Activated CD4-positive, alpha-beta T cell treated with anti-CD3 and anti-CD28 coated beads, Interleukin-2, amount 50 U/mL, for 16 hours (primary cell): ENCODE measurements at regions not wholly inside any gene's neighbourhood (a gene's known extent, or its start where the extent isn't known, plus 50 kb on each side); places are given as distances from the start of the nearest gene placed in this dataset.

Experiments used
- DNase-seq: peaks from one replicate; pipeline ENCODE4 v3.0.0-alpha.2; 2020

DNA sequence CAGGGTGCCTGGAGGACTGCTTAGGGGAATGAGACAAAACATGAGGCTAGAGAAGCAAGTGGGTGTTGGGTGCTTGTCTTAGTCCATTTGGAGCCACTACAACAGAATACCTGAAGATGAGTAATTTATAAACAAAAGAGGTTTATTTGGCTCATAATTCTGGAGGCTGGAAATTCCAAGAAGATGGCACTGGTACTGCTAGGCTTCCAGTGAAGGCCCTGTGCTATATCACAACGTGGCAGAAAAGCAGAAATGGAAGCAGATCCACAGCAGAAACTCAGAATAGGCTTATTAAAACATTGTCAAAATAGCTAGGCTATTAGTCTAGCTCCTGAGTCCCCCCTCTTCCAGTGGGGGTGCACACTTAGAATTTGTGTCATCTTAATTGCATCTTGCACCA, 701.7 kb downstream of the RWDD3 start:
- no peak for DNase-seq

- DNase-seq: no peak
Observed at GRCh38 chr1:95941121-95941798, 707.2 kb downstream of the RWDD3 start.

GRCh38 chr1:95948023-95948422, 714.0 kb downstream of the RWDD3 start:
- no peak for DNase-seq

DNA sequence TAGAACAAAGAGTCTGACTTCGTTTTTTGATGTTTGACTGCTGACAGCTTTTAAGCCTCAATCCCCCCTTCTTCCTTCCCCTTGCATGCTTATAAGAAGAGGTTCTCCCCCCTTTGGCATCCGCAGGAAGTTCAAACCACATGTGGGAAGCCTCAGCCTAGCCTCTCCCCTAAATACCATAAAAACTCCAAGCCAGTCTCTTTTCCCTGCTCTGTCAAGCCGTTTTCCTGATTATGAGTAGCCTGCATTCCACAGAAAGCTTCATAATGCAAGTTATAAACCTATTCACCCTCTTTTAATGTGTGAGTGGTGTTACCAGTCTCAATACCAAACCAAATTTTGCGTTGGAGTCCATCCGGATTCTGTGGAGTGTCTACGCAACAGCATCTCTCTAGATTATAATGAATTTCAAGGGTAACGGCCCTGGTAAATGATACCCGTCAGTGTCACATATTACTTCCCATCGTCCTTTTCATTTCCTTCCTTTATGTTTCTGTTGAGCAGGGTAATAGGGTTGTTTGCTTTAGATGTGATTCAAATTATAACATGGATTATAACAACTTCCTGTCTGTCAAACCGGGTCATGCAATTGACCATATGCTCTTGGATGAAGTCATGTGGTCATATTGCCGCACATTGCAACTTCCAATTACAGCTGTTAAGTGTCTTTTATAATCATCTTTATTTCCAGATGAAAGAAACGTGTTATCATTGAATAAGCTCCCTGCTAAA, 717.5 kb downstream of the RWDD3 start:
- DNase-seq: no peak

DNA sequence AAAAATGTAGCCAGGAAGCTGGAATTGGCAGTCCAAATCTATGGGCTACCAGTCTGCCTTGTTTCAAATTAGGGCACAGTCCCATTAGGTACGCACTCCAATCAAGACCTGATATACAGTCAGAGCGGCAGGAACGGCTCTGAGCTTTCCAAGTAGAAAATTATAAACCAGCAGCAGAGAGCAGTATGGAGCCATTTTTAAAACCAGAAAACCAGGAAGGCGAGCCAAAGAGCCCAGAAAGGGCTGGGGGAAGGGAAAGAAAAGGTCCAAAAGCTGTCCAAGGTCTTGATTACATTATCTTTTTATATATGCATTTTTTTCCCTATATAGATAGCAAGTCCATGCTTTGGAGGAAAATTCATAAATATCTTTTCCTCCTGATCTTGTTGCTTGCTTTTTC, 719.0 kb downstream of the RWDD3 start:
- no peak for DNase-seq

GRCh38 chr1:95954585-95954984, 720.6 kb downstream of the RWDD3 start:
- no peak for DNase-seq

- DNase-seq: no peak
Observed at GRCh38 chr1:95956215-95956614, 722.2 kb downstream of the RWDD3 start.

GRCh38 chr1:95957748-95958147, 723.7 kb downstream of the RWDD3 start:
- no peak for DNase-seq

GRCh38 chr1:95966866-95967265, 732.9 kb downstream of the RWDD3 start:
- no peak for DNase-seq

DNA sequence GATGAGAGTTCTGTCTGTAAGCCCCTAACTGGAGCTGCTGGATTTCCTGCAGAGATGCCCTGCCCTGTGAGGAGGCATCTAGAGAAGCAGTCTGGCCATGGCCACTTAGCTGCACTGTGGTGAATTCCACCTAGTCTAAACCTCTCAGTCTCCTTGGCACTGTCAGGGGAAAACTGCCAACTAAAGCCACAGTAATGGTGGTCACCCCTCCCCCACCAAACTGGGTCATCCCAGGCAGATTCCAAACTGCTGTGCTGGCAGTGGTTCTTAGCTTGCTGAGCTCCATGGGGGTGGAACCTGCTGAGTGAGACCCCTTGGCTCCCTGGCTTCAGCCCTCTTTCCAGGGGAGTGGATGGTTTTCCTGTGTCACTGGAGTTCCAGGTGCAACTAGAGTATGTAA, 740.6 kb downstream of the RWDD3 start:
- DNase-seq: no peak

DNA sequence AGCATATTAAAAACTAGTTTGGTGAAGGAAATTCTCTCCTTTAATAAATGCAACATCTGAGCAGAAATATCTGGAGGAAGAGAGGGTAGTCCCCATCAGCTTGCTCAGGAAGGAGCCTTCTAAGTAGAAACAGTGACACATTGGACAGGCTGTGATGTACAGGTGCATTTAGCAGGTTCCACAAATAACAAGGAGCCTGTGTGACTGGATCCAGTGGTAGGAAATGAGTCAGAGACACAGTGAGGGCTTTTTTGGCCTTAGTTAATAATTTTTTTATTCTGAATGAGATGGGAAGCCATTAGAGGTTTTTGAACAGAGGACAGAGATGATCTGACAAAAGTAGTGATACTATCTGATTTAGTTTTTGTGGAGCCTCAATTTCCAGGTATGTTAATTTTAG, 738.9 kb upstream of the PTBP2 start:
- no peak for DNase-seq

- no peak for DNase-seq
Observed at GRCh38 chr1:95983831-95984230, 737.8 kb upstream of the PTBP2 start.

GRCh38 chr1:95984798-95985374, 736.7 kb upstream of the PTBP2 start:
- no peak for DNase-seq

- DNase-seq: no peak
Observed at GRCh38 chr1:95990033-95990432, 731.6 kb upstream of the PTBP2 start.

DNA sequence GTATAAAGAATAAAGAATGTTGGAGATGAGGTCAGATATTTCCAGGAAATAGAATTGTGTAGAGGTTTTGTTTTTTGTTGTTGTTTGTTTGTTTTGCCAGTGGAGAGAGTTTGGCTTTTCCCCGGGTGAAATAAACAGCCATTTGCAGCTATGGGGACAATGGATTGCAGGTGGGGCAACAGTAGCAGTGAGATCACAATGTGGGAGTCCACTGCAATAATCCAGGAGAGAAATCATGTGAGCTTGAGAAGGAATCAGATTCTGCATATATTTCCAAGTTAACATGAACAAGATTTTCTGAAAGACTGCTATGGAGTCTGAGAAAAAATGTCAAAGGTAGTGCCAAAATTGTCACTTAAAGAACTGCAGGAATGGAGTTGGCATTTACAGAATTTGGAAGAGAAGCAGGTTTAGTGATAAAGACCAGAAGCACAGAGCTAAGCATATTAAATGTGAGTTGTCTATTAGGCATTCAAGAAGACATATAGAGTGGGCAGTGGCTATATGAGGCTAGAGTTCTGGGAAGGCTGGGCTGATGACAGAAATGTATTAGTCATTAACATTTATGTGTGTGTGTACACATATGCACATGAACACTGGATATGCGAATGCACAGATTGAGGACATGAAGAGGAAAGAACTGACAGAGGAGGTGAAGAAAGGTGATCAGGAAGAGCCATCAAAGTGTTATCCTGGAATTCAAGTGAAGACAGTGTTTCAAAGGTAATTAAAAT, 729.6 kb upstream of the PTBP2 start:
- no peak for DNase-seq

GRCh38 chr1:95994643-95995042, 726.9 kb upstream of the PTBP2 start:
- no peak for DNase-seq

DNA sequence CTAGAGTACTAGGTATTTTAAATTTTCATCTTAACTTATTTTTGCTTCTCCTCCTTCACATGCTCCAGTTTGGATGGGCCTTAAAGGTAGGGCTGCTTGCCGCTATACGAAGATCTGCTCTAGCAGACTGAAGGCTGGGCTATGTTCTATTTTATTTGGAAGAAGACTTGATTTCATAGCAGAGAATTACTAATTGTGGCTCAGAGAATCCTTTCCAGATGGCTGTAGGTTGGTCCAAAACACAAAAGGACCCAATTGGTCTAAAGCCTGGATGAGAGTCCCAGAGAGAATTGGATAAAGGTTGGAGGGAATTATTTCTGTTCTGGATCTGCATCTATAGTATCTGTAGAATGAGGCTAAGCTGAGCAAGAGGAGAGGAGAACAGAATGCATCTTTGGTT, 719.4 kb upstream of the PTBP2 start:
- no peak for DNase-seq

GRCh38 chr1:96002969-96003964, 718.3 kb upstream of the PTBP2 start:
- no peak for DNase-seq

DNA sequence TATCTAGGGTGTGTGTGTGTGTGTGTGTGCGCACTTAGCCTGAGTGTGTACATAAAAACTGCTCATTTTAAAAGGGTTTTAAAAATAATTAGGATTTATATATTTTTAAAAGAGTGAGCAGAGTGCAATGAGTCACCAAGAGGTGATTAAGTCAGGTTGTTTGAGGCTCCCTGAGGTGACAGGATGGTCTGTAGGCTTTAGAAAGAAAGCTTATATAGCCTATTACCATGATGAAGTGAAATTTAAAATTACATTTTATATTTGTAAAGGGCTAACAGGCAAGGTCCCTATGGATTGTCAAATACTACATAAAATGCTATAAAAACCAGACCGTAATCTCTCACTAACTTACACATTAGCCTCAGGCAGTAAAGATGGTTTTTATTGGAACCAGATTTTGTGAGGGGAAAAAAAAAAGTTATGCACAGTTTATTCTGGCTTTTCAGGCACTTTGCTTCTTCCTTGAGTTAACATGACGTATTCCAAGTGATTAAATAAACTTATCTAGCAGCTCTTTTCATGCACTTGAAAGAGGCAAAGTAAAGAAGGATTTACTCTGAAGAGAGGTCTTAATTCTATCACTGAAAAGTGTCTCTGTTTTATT, 711.7 kb upstream of the PTBP2 start:
- DNase-seq: no peak

DNA sequence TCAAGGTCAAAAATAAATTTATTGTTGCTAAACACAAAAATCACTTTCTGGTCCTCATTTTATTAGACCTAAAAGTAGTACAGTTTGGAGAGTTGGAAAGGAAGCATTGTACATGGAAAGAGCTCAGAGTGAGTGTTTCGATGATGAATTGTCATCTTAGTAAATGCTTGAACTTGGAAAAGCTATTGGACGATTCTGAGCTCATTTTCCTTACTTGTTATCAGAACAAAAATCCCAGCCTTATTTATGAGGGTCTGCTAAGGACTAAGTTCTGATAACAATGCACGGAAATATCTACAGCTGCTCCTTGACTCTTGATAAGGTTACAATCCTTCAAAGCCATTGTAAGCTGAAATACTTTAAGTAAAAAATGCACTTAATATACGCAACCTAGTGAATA, 710.0 kb upstream of the PTBP2 start:
- no peak for DNase-seq

DNA sequence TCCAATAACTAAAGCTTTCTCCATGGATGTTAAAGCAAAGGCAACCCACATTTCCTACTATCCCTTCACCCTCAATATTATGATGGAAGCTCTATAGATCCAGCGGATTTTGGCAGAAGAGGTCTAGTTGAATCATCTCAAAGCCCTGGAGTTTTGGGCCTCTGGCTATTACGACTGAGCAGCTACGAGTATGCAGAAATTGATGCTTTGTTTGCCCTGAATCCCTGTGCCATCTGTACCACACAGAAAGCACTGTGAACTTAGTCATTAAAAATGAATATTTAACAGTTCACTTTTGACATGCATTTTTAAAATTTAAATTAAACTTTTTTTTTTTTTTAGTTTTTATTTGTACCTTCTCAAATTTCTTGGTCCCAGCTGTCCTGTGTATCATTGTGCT, 705.4 kb upstream of the PTBP2 start:
- no peak for DNase-seq

DNA sequence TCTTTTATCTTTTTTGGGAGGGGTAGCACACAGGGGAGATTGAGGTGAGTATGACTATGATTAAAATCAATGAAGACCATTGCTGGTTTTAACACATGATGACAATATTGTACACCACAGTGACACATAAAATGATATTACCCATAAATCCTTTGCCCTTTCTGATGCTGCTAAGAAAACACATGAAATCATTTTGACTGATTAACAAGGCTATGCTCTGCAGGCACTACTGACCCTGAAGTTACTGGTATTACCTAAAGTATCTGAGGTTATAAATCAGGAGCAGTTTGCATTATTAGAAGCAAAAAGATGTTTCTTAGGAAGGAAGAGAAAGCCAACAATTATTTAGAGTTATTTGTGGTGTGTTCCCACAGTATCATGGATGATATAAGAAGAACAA, 701.2 kb upstream of the PTBP2 start:
- DNase-seq: no peak
